Mesothelial cell of epicardium (in vitro differentiated cells): ENCODE measurements at regions not wholly inside any gene's neighbourhood (a gene's known extent, or its start where the extent isn't known, plus 50 kb on each side); places are given as distances from the start of the nearest gene placed in this dataset.

ENCODE experiments used
- DNase-seq, 2 experiments: peaks; one replicate each; pipeline ENCODE4 v3.0.0; 2021; ENCODE audit warnings: low spot score in 2 of 2; ENCODE audit not compliant: unreplicated experiment in 2 of 2
- H3K27ac Mint-ChIP-seq: 2 replicates; pipeline ENCODE4 v1.8.0; 2021; ENCODE audit warnings: mixed read lengths
- H3K27me3 Mint-ChIP-seq: 2 replicates; pipeline ENCODE4 v1.8.0; 2021; ENCODE audit warnings: low read depth, mixed read lengths
- H3K36me3 Mint-ChIP-seq: 2 replicates; pipeline ENCODE4 v1.8.0; 2021; ENCODE audit warnings: mixed read lengths
- H3K4me1 Mint-ChIP-seq: 2 replicates; pipeline ENCODE4 v1.8.0; 2021; ENCODE audit warnings: mixed read lengths
- H3K4me3 Mint-ChIP-seq: 2 replicates; pipeline ENCODE4 v1.8.0; 2021; ENCODE audit warnings: mild to moderate bottlenecking, moderate library complexity, mixed read lengths
- H3K9me3 Mint-ChIP-seq: 2 replicates; pipeline ENCODE4 v1.8.0; 2021; ENCODE audit warnings: mixed read lengths
- CTCF ChIP-seq: fragments of 200-600 bp; sonication (generic); IDR thresholded peaks from one replicate; pipeline ENCODE4 v1.5.0; 2021; ENCODE audit warnings: antibody characterized with exemption; ENCODE audit not compliant: unreplicated experiment

- no peaks in the 10 kb centered on the region for H3K36me3 Mint-ChIP-seq
- no peak overlapping the region for H3K4me3 Mint-ChIP-seq
- no peak for TF ChIP-seq CTCF
- no peak overlapping the region for H3K27ac Mint-ChIP-seq
- peaks cover 9% of the 10 kb centered on the region for H3K9me3 Mint-ChIP-seq
- peaks cover 2% of the 10 kb centered on the region for H3K4me1 Mint-ChIP-seq
- no peak for DNase-seq
- H3K27me3 Mint-ChIP-seq: no peaks in the 10 kb centered on the region
Observed at GRCh38 chr5:118491351-118491750, 497.0 kb downstream of the DTWD2 start.

GRCh38 chr5:118486647-118487225 lies 501.6 kb downstream of the DTWD2 start:
- Mint-ChIP-seq H3K9me3 (peaks cover 16% of the 10 kb centered on the region), H3K4me1 (peaks cover 2% of the 10 kb centered on the region), H3K27ac (no peak overlapping the region), H3K36me3 (peaks cover 4% of the 10 kb centered on the region), H3K27me3 (no peaks in the 10 kb centered on the region), H3K4me3 (no peak overlapping the region)
- no peak for DNase-seq
- TF ChIP-seq CTCF: no peak

GRCh38 chr5:118479285-118479684 lies 509.1 kb downstream of the DTWD2 start:
- Mint-ChIP-seq H3K4me1 (no peaks in the 10 kb centered on the region), H3K36me3 (peaks cover 7% of the 10 kb centered on the region), H3K4me3 (no peak overlapping the region), H3K9me3 (peaks cover 40% of the 10 kb centered on the region), H3K27me3 (peaks cover 4% of the 10 kb centered on the region), H3K27ac (no peak overlapping the region)
- no peak for DNase-seq
- no peak for TF ChIP-seq CTCF

GRCh38 chr5:118478852-118479251 lies 509.5 kb downstream of the DTWD2 start:
- TF ChIP-seq CTCF: no peak
- peaks cover 3% of the 10 kb centered on the region for H3K36me3 Mint-ChIP-seq
- no peak for DNase-seq
- no peaks in the 10 kb centered on the region for H3K4me1 Mint-ChIP-seq
- no peak overlapping the region for H3K27ac Mint-ChIP-seq
- H3K27me3 Mint-ChIP-seq: peaks cover 4% of the 10 kb centered on the region
- H3K4me3 Mint-ChIP-seq: no peak overlapping the region
- peaks cover 36% of the 10 kb centered on the region for H3K9me3 Mint-ChIP-seq

GRCh38 chr5:118468085-118468484 lies 520.3 kb downstream of the DTWD2 start:
- peaks cover 11% of the 10 kb centered on the region for H3K4me1 Mint-ChIP-seq
- H3K4me3 Mint-ChIP-seq: no peak overlapping the region
- H3K9me3 Mint-ChIP-seq: peaks cover 10% of the 10 kb centered on the region
- peaks cover 3% of the 10 kb centered on the region for H3K27me3 Mint-ChIP-seq
- H3K36me3 Mint-ChIP-seq: no peaks in the 10 kb centered on the region
- H3K27ac Mint-ChIP-seq: no peak overlapping the region
- no peak for DNase-seq
- TF ChIP-seq CTCF: no peak

GRCh38 chr5:118467103-118467502 lies 521.2 kb downstream of the DTWD2 start:
- peaks cover 10% of the 10 kb centered on the region for H3K9me3 Mint-ChIP-seq
- no peaks in the 10 kb centered on the region for H3K36me3 Mint-ChIP-seq
- peaks cover 11% of the 10 kb centered on the region for H3K4me1 Mint-ChIP-seq
- H3K27me3 Mint-ChIP-seq: peaks cover 3% of the 10 kb centered on the region
- no peak overlapping the region for H3K27ac Mint-ChIP-seq
- no peak for DNase-seq
- no peak for TF ChIP-seq CTCF
- no peak overlapping the region for H3K4me3 Mint-ChIP-seq
